Tibial nerve (tissue), 4 donors: ENCODE measurements at regions not wholly inside any gene's neighbourhood (a gene's known extent, or its start where the extent isn't known, plus 50 kb on each side); places are given as distances from the start of the nearest gene placed in this dataset.

Experiments
- DNase-seq, 2 donors: peaks; one replicate each; pipeline ENCODE4 v3.0.0-alpha.2; 2019; ENCODE audit warnings: low spot score in 2 of 2
- H3K27ac ChIP-seq, 4 donors: fragments of 200-600 bp; sonication (generic) in 3 of 4; one replicate each; pipeline ENCODE4 v1.5.1; 2017 to 2019; ENCODE audit warnings: mild to moderate bottlenecking in 1 of 4
- H3K27me3 ChIP-seq, 2 donors: fragments of 200-600 bp; sonication (generic) in 1 of 2; one replicate each; pipeline versions ENCODE4 v1.5.1 to v1.6.0; 2017 to 2019
- H3K36me3 ChIP-seq, 3 donors: fragments of 200-600 bp; sonication (generic); one replicate each; pipeline ENCODE4 v1.5.1; 2018 to 2019
- H3K4me1 ChIP-seq, 4 donors: fragments of 200-600 bp; sonication (generic) in 3 of 4; one replicate each; pipeline ENCODE4 v1.5.1; 2017 to 2019
- H3K4me3 ChIP-seq, 4 donors: fragments of 200-600 bp; sonication (generic) in 3 of 4; one replicate each; pipeline ENCODE4 v1.5.1; 2017 to 2019; ENCODE audit warnings: mild to moderate bottlenecking in 1 of 4, moderate library complexity in 1 of 4
- H3K9me3 ChIP-seq, 4 donors: fragments of 200-600 bp; sonication (generic) in 3 of 4; one replicate each; pipeline ENCODE4 v1.5.1; 2017 to 2019
- CTCF ChIP-seq, 5 experiments: fragments of 200-600 bp in 3 of 5; fragments of 450-650 bp in 2 of 5; sonication (generic) in 3 of 5; IDR thresholded peaks; one replicate each; pipeline ENCODE4 v1.5.1; 2016 to 2019; ENCODE audit warnings: antibody characterized with exemption in 5 of 5, mild to moderate bottlenecking in 3 of 5, moderate library complexity in 2 of 5
- EP300 ChIP-seq, 2 donors: sonication (generic); formaldehyde crosslinking; IDR thresholded peaks; one replicate each; pipeline ENCODE4 v1.6.1; 2017; ENCODE audit warnings: antibody characterized with exemption in 2 of 2, mild to moderate bottlenecking in 1 of 2
- POLR2A ChIP-seq, 2 donors: fragments of 450-650 bp; IDR thresholded peaks; one replicate each; pipeline ENCODE4 v1.6.1; 2017; ENCODE audit warnings: antibody characterized with exemption in 2 of 2, mild to moderate bottlenecking in 2 of 2, moderate library complexity in 2 of 2
- WGBS, 2 donors: methylation state at CpG; one replicate each; pipeline ENCODE4 v1.1.5; 2018; 5-methylcytosine and 5-hydroxymethylcytosine counted together

- 25 to 27% methylated on average over 4 of the region's 4 CpGs for WGBS, 2 donors
- H3K9me3 ChIP-seq: no peaks in the 10 kb centered on the region
- H3K4me1 ChIP-seq: no peaks in the 10 kb centered on the region
- no peak overlapping the region for H3K4me3 ChIP-seq
- TF ChIP-seq CTCF (IDR thresholded peaks at IDR 0.05) (no peak), EP300 (IDR thresholded peaks at IDR 0.05) (no peak), POLR2A (IDR thresholded peaks at IDR 0.05) (no peak)
- DNase-seq: no peak
- no peak overlapping the region for H3K27ac ChIP-seq
- H3K27me3 ChIP-seq: no peaks in the 10 kb centered on the region
- no peaks in the 10 kb centered on the region for H3K36me3 ChIP-seq
These were observed 464.3 kb downstream of the EPM2A start for GRCh38 chr6:145271040-145271439.

- TF ChIP-seq EP300 (IDR thresholded peaks at IDR 0.05) (no peak), CTCF (IDR thresholded peaks at IDR 0.05) (no peak), POLR2A (IDR thresholded peaks at IDR 0.05) (no peak)
- 92 to 97% methylated on average over 2 of the region's 2 CpGs for WGBS, 2 donors
These were observed 463.7 kb downstream of the EPM2A start for GRCh38 chr6:145271577-145271976.

GRCh38 chr6:145272246-145272645, 463.1 kb downstream of the EPM2A start:
- no peaks in the 10 kb centered on the region for H3K9me3 ChIP-seq
- WGBS, 2 donors: 81 to 97% methylated on average over 1 of the region's 1 CpG
- H3K27ac ChIP-seq: no peak overlapping the region
- DNase-seq: no peak
- no peaks in the 10 kb centered on the region for H3K36me3 ChIP-seq
- no peaks in the 10 kb centered on the region for H3K27me3 ChIP-seq
- H3K4me3 ChIP-seq: no peak overlapping the region
- no peaks in the 10 kb centered on the region for H3K4me1 ChIP-seq
- TF ChIP-seq POLR2A (IDR thresholded peaks at IDR 0.05) (no peak), EP300 (IDR thresholded peaks at IDR 0.05) (no peak), CTCF (IDR thresholded peaks at IDR 0.05) (no peak)

More at GRCh38 chr6:145271577-145271976, 463.7 kb downstream of the EPM2A start:
- Histone ChIP-seq H3K9me3 (no peaks in the 10 kb centered on the region), H3K27me3 (no peaks in the 10 kb centered on the region), H3K4me1 (no peaks in the 10 kb centered on the region), H3K4me3 (no peak overlapping the region), H3K36me3 (no peaks in the 10 kb centered on the region), H3K27ac (no peak overlapping the region)
- DNase-seq: no peak

- Histone ChIP-seq H3K4me3 (no peak overlapping the region), H3K9me3 (no peaks in the 10 kb centered on the region), H3K27ac (no peak overlapping the region), H3K27me3 (no peaks in the 10 kb centered on the region), H3K4me1 (no peaks in the 10 kb centered on the region), H3K36me3 (no peaks in the 10 kb centered on the region)
- 92 to 93% methylated on average over 1 of the region's 1 CpG for WGBS, 2 donors
- TF ChIP-seq CTCF (IDR thresholded peaks at IDR 0.05): no peak
- TF ChIP-seq EP300 (IDR thresholded peaks at IDR 0.05): no peak
- no peak for TF ChIP-seq POLR2A (IDR thresholded peaks at IDR 0.05)
- DNase-seq: no peak
These were observed 462.2 kb downstream of the EPM2A start for GRCh38 chr6:145273136-145273535.

GRCh38 chr6:145274083-145274482, 461.2 kb downstream of the EPM2A start:
- Histone ChIP-seq H3K27me3 (no peaks in the 10 kb centered on the region), H3K9me3 (no peaks in the 10 kb centered on the region), H3K4me1 (no peaks in the 10 kb centered on the region), H3K4me3 (no peak overlapping the region), H3K27ac (no peak overlapping the region), H3K36me3 (no peaks in the 10 kb centered on the region)
- TF ChIP-seq EP300 (IDR thresholded peaks at IDR 0.05): no peak
- no peak for TF ChIP-seq POLR2A (IDR thresholded peaks at IDR 0.05)
- no peak for TF ChIP-seq CTCF (IDR thresholded peaks at IDR 0.05)
- no peak for DNase-seq
- WGBS, 2 donors: 79% methylated on average over 1 of the region's 1 CpG
